Activated CD8-positive, alpha-beta memory T cell treated with anti-CD3 and anti-CD28 coated beads, Interleukin-2, amount 10 ng/mL, durations not matched to agents 7 days and 5 days (primary cell): ENCODE measurements at regions not wholly inside any gene's neighbourhood (a gene's known extent, or its start where the extent isn't known, plus 50 kb on each side); places are given as distances from the start of the nearest gene placed in this dataset.
A peak's percentile ranks its signal among the peaks of the same experiment; 100 is the strongest.

ENCODE experiments used
- ATAC-seq: fragments of 150-1000 bp; cut with Tn5 transposase; one replicate; pipeline ENCODE4 v1.10.0; 2021; ENCODE audit warnings: moderate library complexity
- CTCF ChIA-PET: fragments of 350-600 bp; sonication (Branson Sonifier 250); formaldehyde crosslinking; loops from one replicate; lab custom pipeline; 2021; ENCODE audit warnings: antibody characterized with exemption; lab: Charles Lee
- DNase-seq: peaks from one replicate; pipeline ENCODE4 v3.0.0-alpha.2; 2020
- H3K27ac Mint-ChIP-seq: one replicate; pipeline ENCODE4 v1.8.0; 2021; ENCODE audit warnings: mild to moderate bottlenecking, mixed read lengths
- H3K27me3 Mint-ChIP-seq: one replicate; pipeline ENCODE4 v1.8.0; 2021; ENCODE audit warnings: mixed read lengths
- H3K36me3 Mint-ChIP-seq: one replicate; pipeline ENCODE4 v1.8.0; 2021; ENCODE audit warnings: mild to moderate bottlenecking, mixed read lengths
- H3K4me1 Mint-ChIP-seq: one replicate; pipeline ENCODE4 v1.8.0; 2021; ENCODE audit warnings: mixed read lengths
- H3K4me3 Mint-ChIP-seq: one replicate; pipeline ENCODE4 v1.8.0; 2021; ENCODE audit warnings: mild to moderate bottlenecking, moderate library complexity, mixed read lengths
- H3K9me3 Mint-ChIP-seq: one replicate; pipeline ENCODE4 v1.8.0; 2022; ENCODE audit warnings: low read depth, mixed read lengths

GRCh38 chrX:149992918-149993317 is 54.6 kb upstream of the EOLA2 start:
- peaks cover 7% of the 10 kb centered on the region for H3K36me3 Mint-ChIP-seq
- no peaks in the 10 kb centered on the region for H3K27me3 Mint-ChIP-seq
- CTCF ChIA-PET, result no interaction called here
- no peak overlapping the region for H3K27ac Mint-ChIP-seq
- ATAC-seq (no peak), DNase-seq (no peak)
- H3K9me3 Mint-ChIP-seq, result no peaks in the 10 kb centered on the region
- H3K4me3 Mint-ChIP-seq, result no peak overlapping the region
- H3K4me1 Mint-ChIP-seq, result peaks cover 3% of the 10 kb centered on the region

- Mint-ChIP-seq H3K4me1 (peaks cover 3% of the 10 kb centered on the region), H3K9me3 (no peaks in the 10 kb centered on the region), H3K27ac (no peak overlapping the region), H3K4me3 (no peak overlapping the region), H3K36me3 (peaks cover 7% of the 10 kb centered on the region), H3K27me3 (no peaks in the 10 kb centered on the region)
- CTCF ChIA-PET, result no interaction called here
- ATAC-seq (no peak), DNase-seq (no peak)
These were observed 55.7 kb upstream of the EOLA2 start for GRCh38 chrX:149993989-149994388.

- ATAC-seq (no peak), DNase-seq (no peak)
- no peaks in the 10 kb centered on the region for H3K9me3 Mint-ChIP-seq
- H3K27ac Mint-ChIP-seq, result no peak overlapping the region
- CTCF ChIA-PET, result interaction anchor here (1.2 kb wide), 1 partner anchor 16 kb away, joined by 4 read pairs; no protein-coding TSS in a partner anchor
- no peaks in the 10 kb centered on the region for H3K4me1 Mint-ChIP-seq
- H3K36me3 Mint-ChIP-seq, result peaks cover 7% of the 10 kb centered on the region
- no peak overlapping the region for H3K4me3 Mint-ChIP-seq
- no peaks in the 10 kb centered on the region for H3K27me3 Mint-ChIP-seq
These were observed 58.2 kb upstream of the EOLA2 start for GRCh38 chrX:149996515-149996914.

- CTCF ChIA-PET, result no interaction called here
- Mint-ChIP-seq H3K27ac (no peak overlapping the region), H3K27me3 (no peaks in the 10 kb centered on the region), H3K4me1 (no peaks in the 10 kb centered on the region), H3K36me3 (no peaks in the 10 kb centered on the region), H3K9me3 (no peaks in the 10 kb centered on the region), H3K4me3 (no peak overlapping the region)
- ATAC-seq (no peak), DNase-seq (no peak)
These were observed 66.7 kb upstream of the EOLA2 start for GRCh38 chrX:150005027-150005426.

- Mint-ChIP-seq H3K27me3 (no peaks in the 10 kb centered on the region), H3K27ac (no peak overlapping the region), H3K4me3 (no peak overlapping the region), H3K36me3 (no peaks in the 10 kb centered on the region), H3K9me3 (no peaks in the 10 kb centered on the region), H3K4me1 (no peaks in the 10 kb centered on the region)
- CTCF ChIA-PET, result no interaction called here
- ATAC-seq (no peak), DNase-seq (no peak)
These were observed 69.1 kb upstream of the EOLA2 start for GRCh38 chrX:150007356-150007755.

GRCh38 chrX:150012647-150013381 is 74.5 kb upstream of the EOLA2 start:
- Mint-ChIP-seq H3K27me3 (no peaks in the 10 kb centered on the region), H3K4me3 (no peak overlapping the region), H3K36me3 (no peaks in the 10 kb centered on the region), H3K27ac (no peak overlapping the region), H3K9me3 (no peaks in the 10 kb centered on the region), H3K4me1 (no peaks in the 10 kb centered on the region)
- DNase-seq (no peak), ATAC-seq (no peak)
- CTCF ChIA-PET, result interaction anchor here (1.6 kb wide), 1 partner anchor 16 kb away, joined by 4 read pairs; no protein-coding TSS in a partner anchor

GRCh38 chrX:150014525-150014924 is 76.2 kb upstream of the EOLA2 start:
- CTCF ChIA-PET, result interaction anchor here (0.7 kb wide), 1 partner anchor 351 kb away, joined by 3 read pairs; no protein-coding TSS in a partner anchor
- H3K27me3 Mint-ChIP-seq, result no peaks in the 10 kb centered on the region
- peaks cover 2% of the 10 kb centered on the region for H3K4me1 Mint-ChIP-seq
- no peaks in the 10 kb centered on the region for H3K9me3 Mint-ChIP-seq
- H3K4me3 Mint-ChIP-seq, result no peak overlapping the region
- H3K27ac Mint-ChIP-seq, result no peak overlapping the region
- no peaks in the 10 kb centered on the region for H3K36me3 Mint-ChIP-seq
- DNase-seq (no peak), ATAC-seq (no peak)

- no peak overlapping the region for H3K27ac Mint-ChIP-seq
- no peaks in the 10 kb centered on the region for H3K36me3 Mint-ChIP-seq
- H3K4me1 Mint-ChIP-seq, result peaks cover 2% of the 10 kb centered on the region
- no peaks in the 10 kb centered on the region for H3K9me3 Mint-ChIP-seq
- no peaks in the 10 kb centered on the region for H3K27me3 Mint-ChIP-seq
- no peak overlapping the region for H3K4me3 Mint-ChIP-seq
- ATAC-seq (no peak), DNase-seq (no peak)
- CTCF ChIA-PET, result no interaction called here
These were observed 79.6 kb upstream of the EOLA2 start for GRCh38 chrX:150017868-150018267.

- Mint-ChIP-seq H3K9me3 (no peaks in the 10 kb centered on the region), H3K27ac (no peak overlapping the region), H3K36me3 (no peaks in the 10 kb centered on the region), H3K27me3 (no peaks in the 10 kb centered on the region), H3K4me3 (no peak overlapping the region), H3K4me1 (peaks cover 2% of the 10 kb centered on the region)
- CTCF ChIA-PET, result no interaction called here
- ATAC-seq (no peak), DNase-seq (no peak)
These were observed 80.7 kb upstream of the EOLA2 start for GRCh38 chrX:150018931-150019361.

GRCh38 chrX:150028692-150029091 is 90.4 kb upstream of the EOLA2 start:
- no peaks in the 10 kb centered on the region for H3K9me3 Mint-ChIP-seq
- CTCF ChIA-PET, result no interaction called here
- peaks cover 12% of the 10 kb centered on the region for H3K36me3 Mint-ChIP-seq
- DNase-seq (no peak), ATAC-seq (peak; percentile 23)
- no peaks in the 10 kb centered on the region for H3K27me3 Mint-ChIP-seq
- no peak overlapping the region for H3K27ac Mint-ChIP-seq
- no peak overlapping the region for H3K4me3 Mint-ChIP-seq
- H3K4me1 Mint-ChIP-seq, result peaks cover 10% of the 10 kb centered on the region

GRCh38 chrX:150032742-150033141 is 94.5 kb upstream of the EOLA2 start:
- peaks cover 8% of the 10 kb centered on the region for H3K36me3 Mint-ChIP-seq
- ATAC-seq (no peak), DNase-seq (no peak)
- H3K4me1 Mint-ChIP-seq, result peaks cover 10% of the 10 kb centered on the region
- no peak overlapping the region for H3K27ac Mint-ChIP-seq
- H3K9me3 Mint-ChIP-seq, result no peaks in the 10 kb centered on the region
- CTCF ChIA-PET, result no interaction called here
- peaks cover 7% of the 10 kb centered on the region for H3K27me3 Mint-ChIP-seq
- H3K4me3 Mint-ChIP-seq, result no peak overlapping the region

GRCh38 chrX:150034788-150035187 is 96.5 kb upstream of the EOLA2 start:
- H3K4me1 Mint-ChIP-seq, result no peaks in the 10 kb centered on the region
- CTCF ChIA-PET, result no interaction called here

GRCh38 chrX:150035531-150035930 is 97.2 kb upstream of the EOLA2 start:
- CTCF ChIA-PET, result no interaction called here
- ATAC-seq, result no peak
- no peaks in the 10 kb centered on the region for H3K4me1 Mint-ChIP-seq

More at GRCh38 chrX:150034788-150035187, 96.5 kb upstream of the EOLA2 start:
- ATAC-seq, result no peak
- Mint-ChIP-seq H3K27ac (no peak overlapping the region), H3K4me3 (no peak overlapping the region), H3K9me3 (no peaks in the 10 kb centered on the region), H3K36me3 (no peaks in the 10 kb centered on the region), H3K27me3 (peaks cover 11% of the 10 kb centered on the region)
- no peak for DNase-seq

GRCh38 chrX:150036181-150036580 is 97.9 kb upstream of the EOLA2 start:
- no peaks in the 10 kb centered on the region for H3K4me1 Mint-ChIP-seq
- DNase-seq (no peak), ATAC-seq (no peak)
- peaks cover 17% of the 10 kb centered on the region for H3K27me3 Mint-ChIP-seq
- no peaks in the 10 kb centered on the region for H3K9me3 Mint-ChIP-seq
- H3K36me3 Mint-ChIP-seq, result no peaks in the 10 kb centered on the region
- CTCF ChIA-PET, result no interaction called here
- no peak overlapping the region for H3K27ac Mint-ChIP-seq
- no peak overlapping the region for H3K4me3 Mint-ChIP-seq

More at GRCh38 chrX:150035531-150035930, 97.2 kb upstream of the EOLA2 start:
- DNase-seq, result no peak
- H3K4me3 Mint-ChIP-seq, result no peak overlapping the region
- peaks cover 14% of the 10 kb centered on the region for H3K27me3 Mint-ChIP-seq
- no peaks in the 10 kb centered on the region for H3K36me3 Mint-ChIP-seq
- no peak overlapping the region for H3K27ac Mint-ChIP-seq
- no peaks in the 10 kb centered on the region for H3K9me3 Mint-ChIP-seq
